ENCODE measurements at regions not wholly inside any gene's neighbourhood (a gene's known extent, or its start where the extent isn't known, plus 50 kb on each side); places are given as distances from the start of the nearest gene placed in this dataset.

DNA sequence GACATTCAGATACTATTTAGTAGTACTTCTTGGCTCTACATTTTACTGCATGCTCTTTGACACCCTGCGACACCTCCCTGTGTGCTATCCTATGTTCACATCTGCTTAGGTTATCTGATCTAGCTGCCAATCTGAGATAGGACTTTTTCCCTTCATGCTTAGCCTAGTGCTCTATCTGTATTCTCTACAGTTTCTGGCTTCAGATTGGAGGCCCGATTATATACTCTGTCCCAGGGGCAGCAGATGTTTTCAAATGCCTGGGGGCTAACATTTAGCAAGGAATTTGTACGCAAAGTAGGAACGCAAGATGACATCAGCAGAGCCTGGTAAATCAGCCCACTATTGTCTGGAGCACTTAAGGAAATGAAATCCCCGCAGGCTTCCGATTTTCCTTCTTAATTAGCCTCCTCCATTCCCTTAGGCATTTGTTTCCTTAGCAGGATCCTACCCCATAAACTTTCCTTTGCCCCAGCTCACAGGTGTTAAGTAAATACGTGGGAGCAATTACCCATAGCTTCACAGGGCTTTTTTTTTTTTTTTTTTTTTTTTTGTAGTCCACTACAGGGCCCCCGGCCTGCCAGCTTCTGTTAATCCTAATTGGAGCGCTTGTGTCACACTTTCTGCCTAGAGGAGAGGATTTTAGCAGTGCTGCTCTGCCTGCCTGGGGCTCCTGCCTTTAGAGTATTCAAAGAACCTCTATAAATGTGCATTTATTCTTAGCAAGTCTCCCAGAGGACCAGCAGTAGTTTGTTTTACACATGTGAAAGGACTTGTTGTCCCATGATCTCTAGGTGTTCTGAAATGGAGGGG, 61.1 kb upstream of the LPAR1 start:
- TF ChIP-seq, protein P1, sequence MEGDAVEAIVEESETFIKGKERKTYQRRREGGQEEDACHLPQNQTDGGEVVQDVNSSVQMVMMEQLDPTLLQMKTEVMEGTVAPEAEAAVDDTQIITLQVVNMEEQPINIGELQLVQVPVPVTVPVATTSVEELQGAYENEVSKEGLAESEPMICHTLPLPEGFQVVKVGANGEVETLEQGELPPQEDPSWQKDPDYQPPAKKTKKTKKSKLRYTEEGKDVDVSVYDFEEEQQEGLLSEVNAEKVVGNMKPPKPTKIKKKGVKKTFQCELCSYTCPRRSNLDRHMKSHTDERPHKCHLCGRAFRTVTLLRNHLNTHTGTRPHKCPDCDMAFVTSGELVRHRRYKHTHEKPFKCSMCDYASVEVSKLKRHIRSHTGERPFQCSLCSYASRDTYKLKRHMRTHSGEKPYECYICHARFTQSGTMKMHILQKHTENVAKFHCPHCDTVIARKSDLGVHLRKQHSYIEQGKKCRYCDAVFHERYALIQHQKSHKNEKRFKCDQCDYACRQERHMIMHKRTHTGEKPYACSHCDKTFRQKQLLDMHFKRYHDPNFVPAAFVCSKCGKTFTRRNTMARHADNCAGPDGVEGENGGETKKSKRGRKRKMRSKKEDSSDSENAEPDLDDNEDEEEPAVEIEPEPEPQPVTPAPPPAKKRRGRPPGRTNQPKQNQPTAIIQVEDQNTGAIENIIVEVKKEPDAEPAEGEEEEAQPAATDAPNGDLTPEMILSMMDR (conservative IDR thresholded peaks at IDR 0.05): no peak
- TF ChIP-seq ZFX (IDR thresholded peaks at IDR 0.05): no peak

All from C4-2B (cell line).